WI38 (cell line): ENCODE measurements at regions not wholly inside any gene's neighbourhood (a gene's known extent, or its start where the extent isn't known, plus 50 kb on each side); places are given as distances from the start of the nearest gene placed in this dataset.

Experiments used
- H3K4me3 ChIP-seq: 2 replicates; pipeline ENCODE4 v1.5.1; 2011; ENCODE audit warnings: low read depth, mild to moderate bottlenecking, control low read depth, low read length
- TF ChIP-seq, protein P1 (sequence below): IDR thresholded peaks from 2 replicates; pipeline ENCODE4 v1.5.1; 2012; ENCODE audit warnings: low read depth, mild to moderate bottlenecking, control low read depth, low read length

DNA sequence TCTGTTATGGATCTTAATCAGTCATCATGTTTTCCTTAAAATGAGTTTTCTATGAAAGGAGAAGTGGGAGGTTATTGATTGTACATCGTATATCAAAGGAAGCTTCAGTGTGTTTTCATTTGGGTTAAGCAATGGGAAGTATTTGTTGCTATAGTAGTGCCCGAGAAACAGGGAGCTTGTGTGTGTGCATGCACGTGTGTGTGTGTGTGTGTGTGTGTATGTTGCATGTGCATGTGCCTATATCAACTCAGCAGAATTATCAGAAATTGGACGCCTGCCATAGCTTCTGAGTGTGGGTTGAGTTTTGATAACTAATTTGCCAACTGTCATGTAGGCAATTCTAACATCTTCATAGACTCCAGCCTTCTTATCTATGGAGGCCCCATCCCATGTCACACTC, 246.1 kb upstream of the CRY1 start:
- H3K4me3 ChIP-seq: no peak overlapping the region
- TF ChIP-seq, protein P1, sequence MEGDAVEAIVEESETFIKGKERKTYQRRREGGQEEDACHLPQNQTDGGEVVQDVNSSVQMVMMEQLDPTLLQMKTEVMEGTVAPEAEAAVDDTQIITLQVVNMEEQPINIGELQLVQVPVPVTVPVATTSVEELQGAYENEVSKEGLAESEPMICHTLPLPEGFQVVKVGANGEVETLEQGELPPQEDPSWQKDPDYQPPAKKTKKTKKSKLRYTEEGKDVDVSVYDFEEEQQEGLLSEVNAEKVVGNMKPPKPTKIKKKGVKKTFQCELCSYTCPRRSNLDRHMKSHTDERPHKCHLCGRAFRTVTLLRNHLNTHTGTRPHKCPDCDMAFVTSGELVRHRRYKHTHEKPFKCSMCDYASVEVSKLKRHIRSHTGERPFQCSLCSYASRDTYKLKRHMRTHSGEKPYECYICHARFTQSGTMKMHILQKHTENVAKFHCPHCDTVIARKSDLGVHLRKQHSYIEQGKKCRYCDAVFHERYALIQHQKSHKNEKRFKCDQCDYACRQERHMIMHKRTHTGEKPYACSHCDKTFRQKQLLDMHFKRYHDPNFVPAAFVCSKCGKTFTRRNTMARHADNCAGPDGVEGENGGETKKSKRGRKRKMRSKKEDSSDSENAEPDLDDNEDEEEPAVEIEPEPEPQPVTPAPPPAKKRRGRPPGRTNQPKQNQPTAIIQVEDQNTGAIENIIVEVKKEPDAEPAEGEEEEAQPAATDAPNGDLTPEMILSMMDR: no peak

GRCh38 chr12:107339932-107340331, 246.6 kb upstream of the CRY1 start:
- TF ChIP-seq, protein P1: no peak
- H3K4me3 ChIP-seq: no peak overlapping the region

DNA sequence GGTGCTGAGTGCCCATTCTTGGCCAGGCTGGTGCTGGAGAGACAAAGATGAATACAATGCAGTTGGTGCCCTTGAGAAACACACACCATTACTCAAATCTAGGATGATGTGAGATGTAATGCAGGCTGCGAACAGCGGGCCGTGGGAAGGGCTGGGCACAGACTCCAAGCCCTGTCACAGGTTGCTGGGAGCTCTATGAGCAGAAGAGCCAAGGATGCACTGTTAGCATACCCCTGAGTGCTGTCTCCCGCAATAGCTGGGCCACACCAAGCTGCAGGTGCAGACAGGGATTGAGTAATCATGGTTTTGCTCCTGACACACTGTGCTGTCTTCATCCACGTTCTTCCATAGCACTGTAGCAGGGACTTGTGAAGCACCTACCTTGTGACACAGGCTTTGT, 247.5 kb upstream of the CRY1 start:
- TF ChIP-seq, protein P1: no peak
- H3K4me3 ChIP-seq: no peak overlapping the region

DNA sequence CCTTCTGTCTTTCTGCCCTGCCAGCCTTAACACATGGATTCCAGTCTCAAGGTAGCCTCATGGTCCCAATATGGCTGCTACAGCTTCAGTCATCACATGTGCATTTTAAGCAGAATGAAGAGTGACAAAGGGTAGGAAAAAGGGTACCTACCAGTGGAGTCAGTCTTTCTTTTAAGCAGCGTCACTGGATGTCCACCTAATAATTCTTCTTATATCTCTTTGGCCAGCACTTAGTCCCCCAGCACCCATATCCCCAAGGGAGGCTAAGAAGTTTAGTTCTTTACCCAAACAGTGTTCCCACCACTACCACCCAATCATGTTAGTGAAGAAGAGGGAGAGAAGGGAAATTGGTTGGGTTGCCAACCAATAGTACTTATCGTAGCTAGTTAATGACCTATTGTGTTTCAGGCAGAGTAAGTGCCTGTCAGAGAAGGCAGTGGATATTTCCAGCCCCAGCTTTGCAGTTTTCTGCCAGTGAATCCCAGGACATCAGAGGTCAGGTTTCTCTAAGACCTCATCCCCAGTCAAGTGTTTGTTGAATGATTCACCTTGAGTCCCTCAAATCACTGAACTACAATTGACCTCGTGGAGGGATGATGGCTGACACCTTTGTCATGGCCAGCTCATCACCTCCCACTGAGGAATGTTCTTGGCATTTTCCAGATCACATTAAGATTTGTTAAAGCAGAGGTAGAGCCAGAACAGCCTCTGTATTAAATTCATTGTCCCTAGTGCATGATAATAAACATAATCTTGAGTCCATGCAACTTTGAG, 250.9 kb upstream of the CRY1 start:
- TF ChIP-seq, protein P1: no peak
- H3K4me3 ChIP-seq: no peak overlapping the region

GRCh38 chr12:107347261-107347660, 253.9 kb upstream of the CRY1 start:
- TF ChIP-seq, protein P1: no peak
- no peak overlapping the region for H3K4me3 ChIP-seq

GRCh38 chr12:107349008-107349747, 255.8 kb upstream of the CRY1 start:
- no peak overlapping the region for H3K4me3 ChIP-seq
- TF ChIP-seq, protein P1: no peak

DNA sequence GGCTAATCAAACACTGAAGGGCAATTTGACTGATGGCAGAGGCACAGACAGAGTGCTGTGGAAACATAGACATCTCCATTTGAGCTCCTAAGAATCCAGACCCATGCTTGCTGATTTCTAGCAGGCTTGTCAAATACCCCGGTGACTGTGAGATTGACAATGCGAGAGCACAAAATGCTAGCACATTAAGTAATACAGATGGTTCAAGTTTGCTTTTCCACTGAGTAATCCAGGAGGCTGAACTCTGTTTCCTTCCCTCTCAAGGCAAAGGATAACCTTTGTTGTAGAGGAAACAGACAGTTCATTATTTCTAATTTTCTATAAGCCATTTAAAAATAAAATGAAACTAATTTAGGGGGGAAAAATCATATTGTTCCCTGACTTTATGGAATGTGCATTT, 256.5 kb upstream of the CRY1 start:
- no peak overlapping the region for H3K4me3 ChIP-seq
- TF ChIP-seq, protein P1: no peak
